ENCODE measurements at regions not wholly inside any gene's neighbourhood (a gene's known extent, or its start where the extent isn't known, plus 50 kb on each side); places are given as distances from the start of the nearest gene placed in this dataset.

DNA sequence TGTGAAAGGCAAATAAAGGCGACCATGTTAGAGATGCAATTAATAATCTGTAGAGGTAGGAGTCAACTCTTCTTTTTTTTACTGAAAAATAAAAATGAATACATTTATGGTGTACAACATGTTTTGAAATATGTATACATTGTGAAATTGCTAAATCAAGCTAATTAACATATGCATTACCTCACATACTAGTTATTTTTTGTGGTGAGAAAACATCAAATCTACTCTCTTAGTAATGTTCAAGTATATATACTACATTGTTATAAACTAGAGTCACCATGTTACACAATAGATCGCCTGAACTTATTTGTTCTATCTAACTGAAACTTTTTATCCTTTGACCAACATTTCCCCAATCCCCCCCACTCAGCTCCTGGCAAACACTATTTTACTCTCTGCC is 143.2 kb downstream of the POU4F1 start:
- TF ChIP-seq TEAD4 (IDR thresholded peaks at IDR 0.05): no peak
- TF ChIP-seq TCF12 (IDR thresholded peaks at IDR 0.05; ENCODE audit: low read depth): no peak
- no peak for TF ChIP-seq YY1 (IDR thresholded peaks at IDR 0.05; ENCODE audit: low read depth)
